OCI-LY3 (cell line): ENCODE measurements at regions not wholly inside any gene's neighbourhood (a gene's known extent, or its start where the extent isn't known, plus 50 kb on each side); places are given as distances from the start of the nearest gene placed in this dataset.

ENCODE experiments used
- H2AFZ ChIP-seq: fragments of 200-600, 300-600 bp; shearing (Covaris generic); 2 replicates; pipeline ENCODE4 v1.6.0; 2014; ENCODE audit warnings: antibody characterized with exemption, low read depth, low read length
- H3K27ac ChIP-seq: fragments of 200-600, 300-600 bp; sonication (generic); 2 replicates; pipeline ENCODE4 v1.5.1; 2014; ENCODE audit warnings: mild to moderate bottlenecking, low read length, moderate library complexity, mixed read lengths
- H3K27me3 ChIP-seq: fragments of 200-600, 300-600 bp; sonication (generic); 2 replicates; pipeline ENCODE4 v1.6.1; 2014; ENCODE audit warnings: low read depth, low read length, mixed read lengths
- H3K36me3 ChIP-seq: fragments of 200-600, 300-600 bp; sonication (generic); replicated peaks from 2 replicates; pipeline ENCODE3; 2014; ENCODE audit warnings: low read depth, low read length, mixed read lengths
- H3K4me1 ChIP-seq: fragments of 300-600, 200-600 bp; sonication (generic); 2 replicates; pipeline ENCODE4 v1.6.1; 2014; ENCODE audit warnings: low read length, mixed read lengths
- H3K4me2 ChIP-seq: fragments of 200-600, 300-600 bp; sonication (generic); 2 replicates; pipeline ENCODE4 v1.6.1; 2014; ENCODE audit warnings: low read length, mixed read lengths
- H3K4me3 ChIP-seq: fragments of 300-600, 200-600 bp; sonication (generic); 2 replicates; pipeline ENCODE4 v1.5.1; 2014; ENCODE audit warnings: antibody characterized with exemption, mild to moderate bottlenecking, low read length, moderate library complexity
- H3K79me2 ChIP-seq: fragments of 300-600, 200-600 bp; shearing (Covaris generic); 2 replicates; pipeline ENCODE4 v1.6.1; 2014; ENCODE audit warnings: mild to moderate bottlenecking, low read length, mixed read lengths
- H3K9ac ChIP-seq: fragments of 300-600, 200-600 bp; shearing (Covaris generic); 2 replicates; pipeline ENCODE4 v1.6.0; 2014; ENCODE audit warnings: mild to moderate bottlenecking, low read length, moderate library complexity
- H3K9me3 ChIP-seq: fragments of 200-600, 300-600 bp; shearing (Covaris generic); 2 replicates; pipeline ENCODE4 v1.6.1; 2014; ENCODE audit warnings: low read length, mixed read lengths; ENCODE audit not compliant: insufficient read depth
- H4K20me1 ChIP-seq: fragments of 200-600, 300-600 bp; sonication (generic); 2 replicates; pipeline ENCODE4 v1.6.1; 2016; ENCODE audit warnings: low read length, mixed read lengths; ENCODE audit not compliant: insufficient read depth
- CTCF ChIP-seq: fragments of 200-600, 300-600 bp; sonication (generic); IDR thresholded peaks from 2 replicates; pipeline ENCODE4 v1.5.1; 2014; ENCODE audit warnings: antibody characterized with exemption, low read length, low read depth
- EZH2phosphoT487 ChIP-seq: fragments of 200-600 bp; shearing (Covaris generic); IDR thresholded peaks from 2 replicates; pipeline ENCODE4 v1.6.1; 2018; ENCODE audit warnings: antibody characterized with exemption, mixed run types, low read depth

DNA sequence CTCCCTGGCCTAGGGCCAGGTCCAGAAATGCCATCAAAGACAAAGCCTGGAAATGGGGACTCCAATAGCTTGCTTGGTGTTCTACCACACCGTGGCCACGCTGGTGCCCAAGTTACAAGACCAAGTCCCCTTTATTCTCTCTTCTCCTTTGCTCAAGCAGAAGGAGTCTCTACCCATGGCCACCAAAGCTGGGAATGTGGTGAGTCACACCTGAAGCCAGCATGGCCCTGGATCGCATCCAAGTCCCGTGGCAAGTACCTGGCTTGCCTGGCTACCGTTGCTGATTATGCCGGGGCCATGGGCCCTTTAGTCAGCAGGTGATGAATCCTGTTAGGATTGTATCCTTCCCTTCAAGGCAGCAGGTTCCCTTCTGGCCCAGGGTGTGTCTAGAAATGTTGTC lies 260.0 kb downstream of the HAPSTR1 start:
- Histone ChIP-seq H3K27ac (no peak overlapping the region), H3K27me3 (no peaks in the 10 kb centered on the region), H3K4me1 (no peaks in the 10 kb centered on the region), H4K20me1 (no peaks in the 10 kb centered on the region), H3K4me2 (no peak overlapping the region), H3K9ac (no peak overlapping the region), H3K36me3 (no peaks in the 10 kb centered on the region), H2AFZ (no peak overlapping the region), H3K79me2 (no peaks in the 10 kb centered on the region), H3K9me3 (no peaks in the 10 kb centered on the region), H3K4me3 (no peak overlapping the region)
- TF ChIP-seq CTCF: no peak
- TF ChIP-seq EZH2phosphoT487: no peak

- Histone ChIP-seq H4K20me1 (no peaks in the 10 kb centered on the region), H3K9me3 (no peaks in the 10 kb centered on the region), H3K27me3 (no peaks in the 10 kb centered on the region), H3K4me3 (no peak overlapping the region), H3K36me3 (no peaks in the 10 kb centered on the region), H3K27ac (no peak overlapping the region), H3K9ac (no peak overlapping the region), H3K4me2 (no peak overlapping the region), H3K4me1 (no peaks in the 10 kb centered on the region), H3K79me2 (no peaks in the 10 kb centered on the region), H2AFZ (no peak overlapping the region)
- TF ChIP-seq CTCF (no peak), EZH2phosphoT487 (no peak)
Measured at GRCh38 chr16:9351841-9352434, 260.5 kb downstream of the HAPSTR1 start.

- Histone ChIP-seq H3K36me3 (no peaks in the 10 kb centered on the region), H3K4me2 (no peak overlapping the region), H3K79me2 (no peaks in the 10 kb centered on the region), H2AFZ (no peak overlapping the region), H3K4me3 (no peak overlapping the region), H3K9me3 (no peaks in the 10 kb centered on the region), H3K27ac (no peak overlapping the region), H3K9ac (no peak overlapping the region), H3K4me1 (no peaks in the 10 kb centered on the region), H4K20me1 (no peaks in the 10 kb centered on the region), H3K27me3 (no peaks in the 10 kb centered on the region)
- TF ChIP-seq EZH2phosphoT487: no peak
- TF ChIP-seq CTCF: no peak
Measured at GRCh38 chr16:9357829-9358228, 266.4 kb downstream of the HAPSTR1 start.

DNA sequence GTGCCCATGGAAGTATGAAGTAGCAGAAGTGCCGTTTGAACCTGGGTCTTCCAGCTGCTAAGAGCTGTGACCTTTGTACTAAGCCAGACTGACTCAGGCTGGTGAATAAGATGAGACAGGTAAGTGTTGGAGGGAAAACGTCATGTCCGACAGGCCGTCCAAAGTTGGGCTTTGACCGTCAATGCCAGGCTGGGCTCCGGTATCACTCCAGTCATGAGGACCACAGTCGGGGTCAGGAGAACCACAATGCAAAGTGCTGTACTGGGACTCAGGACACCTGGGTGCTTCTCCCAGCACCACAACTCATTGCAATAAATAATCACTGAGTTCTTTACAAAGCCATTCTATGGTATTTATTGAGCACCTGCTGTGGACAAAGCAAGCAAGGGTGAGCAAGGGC lies 268.6 kb downstream of the HAPSTR1 start:
- Histone ChIP-seq H3K27me3 (no peaks in the 10 kb centered on the region), H3K36me3 (no peaks in the 10 kb centered on the region)
- TF ChIP-seq EZH2phosphoT487: no peak
- no peak for TF ChIP-seq CTCF

More for the DNA sequence above, 268.6 kb downstream of the HAPSTR1 start:
- Histone ChIP-seq H3K27ac (no peak overlapping the region), H3K79me2 (no peaks in the 10 kb centered on the region), H4K20me1 (no peaks in the 10 kb centered on the region), H3K9me3 (no peaks in the 10 kb centered on the region), H2AFZ (no peak overlapping the region), H3K4me2 (no peak overlapping the region), H3K4me1 (no peaks in the 10 kb centered on the region), H3K9ac (no peak overlapping the region), H3K4me3 (no peak overlapping the region)
